GM23248 (cell line): ENCODE measurements at regions not wholly inside any gene's neighbourhood (a gene's known extent, or its start where the extent isn't known, plus 50 kb on each side); places are given as distances from the start of the nearest gene placed in this dataset.

Source experiments
- EZH2 ChIP-seq: fragments of 200-600 bp; sonication (generic); IDR thresholded peaks from 2 replicates; pipeline ENCODE4 v1.6.1; 2018; ENCODE audit warnings: antibody characterized with exemption, mild to moderate bottlenecking; ENCODE audit not compliant: insufficient read depth, poor library complexity, severe bottlenecking
- EZH2phosphoT487 ChIP-seq: fragments of 200-600 bp; sonication (generic); IDR thresholded peaks from 2 replicates; pipeline ENCODE4 v1.6.1; 2018; ENCODE audit warnings: antibody characterized with exemption, moderate library complexity, mild to moderate bottlenecking, low read depth; ENCODE audit not compliant: insufficient read depth

GRCh38 chrX:147675819-147676218 lies 235.9 kb upstream of the FMR1 start:
- TF ChIP-seq EZH2, result no peak
- no peak for TF ChIP-seq EZH2phosphoT487
